ENCODE measurements at regions not wholly inside any gene's neighbourhood (a gene's known extent, or its start where the extent isn't known, plus 50 kb on each side); places are given as distances from the start of the nearest gene placed in this dataset.

DNA sequence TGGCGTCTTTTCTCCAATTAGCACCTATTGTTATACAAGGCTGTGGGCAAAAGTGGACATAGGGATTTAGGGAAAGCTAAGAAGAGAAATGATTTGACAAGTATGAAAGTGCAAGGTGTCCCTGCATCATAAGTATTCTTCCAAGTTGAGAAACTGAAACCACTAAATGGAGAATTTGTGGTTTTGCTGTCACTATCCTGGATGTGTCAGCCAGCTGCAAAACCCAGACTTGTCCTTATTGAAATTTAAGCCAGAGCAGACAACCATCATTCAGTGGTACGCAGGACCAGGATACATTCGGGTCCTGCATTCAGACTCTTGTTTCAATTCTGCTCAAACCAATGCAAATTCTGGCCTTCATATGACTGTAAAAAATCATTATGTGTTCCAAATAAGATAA, 384.8 kb upstream of the TGFBR2 start:
- no peak for DNase-seq (ENCODE audit: low read depth)

DNA sequence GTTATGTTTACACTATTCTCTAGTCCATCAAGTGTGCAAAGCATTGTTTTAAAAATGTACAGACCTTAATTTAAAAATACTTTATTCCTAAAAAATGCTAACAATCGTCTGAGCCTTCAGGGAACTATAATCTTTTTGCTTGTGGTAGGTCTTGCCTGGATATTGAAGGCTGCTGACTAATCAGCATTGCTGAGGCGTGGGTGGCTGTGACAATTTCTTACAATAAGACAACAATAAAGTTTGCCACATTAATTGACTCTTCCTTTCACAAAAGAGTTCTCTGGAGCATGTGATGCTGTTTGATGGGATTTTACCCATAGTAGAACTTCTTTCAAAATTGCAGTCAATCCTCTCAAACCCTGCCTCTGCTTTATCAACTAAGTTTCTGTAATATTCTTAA, 384.0 kb upstream of the TGFBR2 start:
- no peak for DNase-seq (ENCODE audit: low read depth)

DNA sequence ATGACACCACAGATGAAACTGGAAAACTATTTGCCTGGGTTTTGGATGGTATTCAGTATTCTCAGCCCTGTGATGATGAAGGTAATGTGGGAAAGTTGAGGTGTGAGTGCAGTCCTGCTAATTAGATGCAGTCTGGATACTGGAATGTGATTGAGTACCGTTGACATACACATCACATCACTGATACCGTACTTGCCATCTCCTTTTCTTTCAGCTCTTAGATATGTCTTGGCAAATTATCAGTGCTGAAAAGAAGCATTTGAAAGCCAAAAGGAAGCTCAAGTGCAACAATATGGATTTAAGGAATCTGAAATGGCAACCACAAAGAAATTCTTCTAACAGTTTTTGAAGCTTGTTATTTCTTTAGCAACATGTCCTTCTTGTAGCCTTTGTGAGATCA, 381.4 kb upstream of the TGFBR2 start:
- DNase-seq (ENCODE audit: low read depth), result no peak

DNA sequence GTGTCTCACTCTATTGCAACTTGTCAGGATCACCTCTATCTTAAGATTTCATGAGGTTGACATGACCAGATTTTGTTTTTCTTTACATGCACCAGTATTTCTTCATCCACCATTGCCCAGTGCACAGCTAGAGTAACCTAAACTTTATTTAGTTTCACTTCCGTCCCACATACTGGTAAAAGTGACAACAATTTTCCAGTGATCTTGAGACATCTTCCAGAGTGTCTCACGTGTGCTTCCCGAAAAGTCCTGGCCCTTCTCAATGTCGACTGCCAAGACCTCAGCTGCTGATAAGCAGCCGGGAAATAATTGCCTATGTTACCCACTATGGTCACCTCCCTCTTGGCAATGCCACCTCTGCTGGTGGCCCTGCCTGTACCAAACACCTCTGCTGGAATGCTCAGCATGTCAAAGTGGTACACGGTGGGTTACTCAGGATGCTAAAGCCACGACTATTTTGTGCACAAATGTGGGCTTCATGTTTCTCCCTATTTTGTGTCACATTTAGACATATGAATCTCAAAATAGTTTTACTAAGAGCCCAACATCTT, 379.7 kb upstream of the TGFBR2 start:
- no peak for DNase-seq (ENCODE audit: low read depth)

DNA sequence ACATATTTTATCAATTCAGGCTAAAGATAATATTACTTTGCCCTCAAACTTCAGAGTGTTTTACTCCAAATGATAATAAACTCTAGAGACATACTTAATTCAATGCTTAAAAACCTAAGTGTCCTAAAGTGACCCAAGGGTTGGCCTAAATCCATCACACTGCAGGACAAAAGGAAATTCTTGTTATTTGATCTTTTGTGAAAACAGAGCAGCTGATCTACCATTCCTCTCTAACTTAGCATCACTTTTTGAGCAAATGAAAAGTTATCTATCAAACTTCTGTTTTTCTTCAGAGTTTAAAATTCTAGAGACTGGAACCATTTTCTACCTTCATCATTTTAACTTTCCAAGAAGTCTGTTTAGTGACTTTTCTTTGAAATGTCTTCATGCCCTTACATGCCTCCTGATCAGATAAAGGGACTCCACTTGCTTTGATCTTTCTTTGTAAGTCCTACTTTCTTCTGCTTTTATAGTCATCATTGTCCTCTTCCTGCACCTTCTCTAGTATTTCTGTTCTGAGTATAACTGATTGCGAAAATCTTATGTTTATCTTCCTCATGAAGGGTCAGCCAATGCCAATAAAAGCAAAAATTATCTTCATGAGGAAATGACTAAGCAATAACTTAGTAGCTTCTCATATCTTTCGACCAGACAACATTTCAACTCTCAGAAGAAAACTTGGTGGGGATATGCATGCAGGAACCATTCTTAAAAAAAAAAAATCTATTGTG, 378.7 kb upstream of the TGFBR2 start:
- DNase-seq (ENCODE audit: low read depth), result no peak

DNA sequence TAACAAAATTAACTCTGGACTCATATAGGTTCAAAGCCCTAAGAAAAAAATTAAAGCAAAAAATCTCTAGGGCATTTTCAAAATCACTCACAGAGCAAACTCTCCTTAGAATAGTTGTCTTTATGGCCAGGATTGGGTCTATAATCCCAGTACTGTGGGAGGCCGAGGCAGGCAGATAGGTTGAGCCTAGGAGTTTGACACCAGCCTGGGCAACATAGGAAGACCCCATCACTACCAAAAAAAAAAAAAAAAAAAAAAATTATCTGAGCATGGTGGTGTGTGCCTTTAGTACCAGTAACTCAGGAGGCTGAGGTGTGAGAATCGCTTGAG, 378.1 kb upstream of the TGFBR2 start:
- no peak for DNase-seq (ENCODE audit: low read depth)

DNA sequence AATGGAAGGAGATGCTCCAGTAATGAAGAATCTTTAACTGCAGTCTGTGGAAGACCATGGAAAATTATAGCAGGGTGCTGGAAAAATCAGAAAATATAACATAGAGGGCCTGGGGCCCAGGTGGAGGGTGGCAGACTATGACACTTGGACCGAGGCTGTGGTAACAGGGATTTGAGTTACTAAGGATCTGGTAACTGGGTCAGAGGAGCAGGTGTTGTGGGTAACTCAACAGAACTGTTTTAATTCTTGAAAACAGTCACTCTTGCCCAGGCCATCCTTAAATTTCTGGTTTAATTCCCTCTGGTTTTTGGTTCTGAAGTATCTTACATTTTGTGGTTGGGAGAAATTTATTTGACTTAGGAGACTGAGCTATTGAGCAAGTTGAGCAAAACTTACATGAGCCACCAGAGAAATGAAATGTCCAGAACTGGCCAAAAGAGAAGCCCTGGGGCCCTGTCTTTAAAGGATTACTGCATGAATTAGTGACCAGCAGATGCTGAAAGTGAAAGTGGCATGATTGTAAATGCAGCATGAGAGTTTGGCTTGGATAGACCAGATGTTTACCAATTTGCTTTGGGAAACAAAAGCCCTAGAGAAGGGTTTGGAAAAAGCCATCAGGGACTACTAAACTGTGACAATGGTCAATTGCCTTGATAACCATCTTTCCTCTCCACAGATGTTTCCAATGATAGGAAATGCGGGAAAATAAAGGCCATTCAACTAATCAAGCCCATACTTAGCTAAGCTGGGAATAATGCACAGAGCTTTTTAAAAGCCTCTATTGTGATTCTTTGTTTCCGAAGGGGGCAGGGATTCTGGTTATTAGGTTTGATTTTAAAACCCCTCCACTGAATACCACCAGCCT, 374.9 kb upstream of the TGFBR2 start:
- no peak for DNase-seq (ENCODE audit: low read depth)

DNA sequence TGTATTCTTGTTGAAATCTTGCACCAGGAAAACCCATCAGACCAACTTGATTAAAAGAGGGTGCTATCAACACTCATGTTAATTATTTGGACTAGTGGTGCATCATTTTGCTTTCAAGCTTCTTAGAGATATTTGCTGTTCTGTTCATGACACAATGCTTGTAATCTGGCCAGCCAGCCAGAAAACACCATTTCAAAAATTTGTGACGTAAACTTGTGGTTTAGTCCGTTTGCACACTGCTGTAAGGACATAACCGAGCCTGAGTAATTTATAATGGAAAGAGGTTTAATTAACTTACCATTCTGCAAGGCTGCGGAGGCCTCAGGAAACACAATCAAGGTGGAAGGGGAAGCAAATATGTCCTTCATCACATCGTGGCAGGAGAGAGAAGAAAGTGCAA, 374.3 kb upstream of the TGFBR2 start:
- no peak for DNase-seq (ENCODE audit: low read depth)

DNA sequence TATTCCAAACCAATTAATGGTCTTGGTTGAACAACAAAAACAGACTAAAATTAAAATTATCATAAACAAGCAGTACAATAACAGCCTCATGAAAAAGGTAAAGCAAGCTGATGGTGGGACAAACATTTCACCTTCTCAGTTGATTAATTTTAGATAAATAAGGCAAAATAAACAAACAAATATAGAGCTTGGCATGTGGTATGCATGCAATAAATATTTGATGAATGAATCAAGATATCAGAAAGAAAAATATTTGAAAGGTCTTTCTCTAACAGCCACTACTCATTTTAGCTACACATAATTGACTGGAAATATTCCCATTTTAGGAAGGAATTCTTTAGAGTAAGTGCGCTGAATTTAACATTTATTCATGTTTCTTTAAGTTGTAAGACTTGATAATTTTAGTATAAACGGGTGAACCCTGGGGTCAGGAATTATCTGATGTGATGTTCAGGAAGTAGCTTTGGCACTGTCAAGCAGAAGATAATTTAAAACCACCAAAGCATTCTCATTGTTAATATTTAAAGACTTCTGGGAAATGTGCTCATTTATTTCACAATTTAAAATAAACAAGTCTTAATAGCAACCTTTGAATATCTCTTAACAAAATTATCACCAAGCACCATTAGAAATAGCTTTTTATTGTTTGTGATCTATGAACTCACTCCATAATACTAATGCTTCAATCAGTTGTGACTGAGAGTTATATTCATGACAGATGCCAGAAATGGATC, 372.3 kb upstream of the TGFBR2 start:
- no peak for DNase-seq (ENCODE audit: low read depth)

DNA sequence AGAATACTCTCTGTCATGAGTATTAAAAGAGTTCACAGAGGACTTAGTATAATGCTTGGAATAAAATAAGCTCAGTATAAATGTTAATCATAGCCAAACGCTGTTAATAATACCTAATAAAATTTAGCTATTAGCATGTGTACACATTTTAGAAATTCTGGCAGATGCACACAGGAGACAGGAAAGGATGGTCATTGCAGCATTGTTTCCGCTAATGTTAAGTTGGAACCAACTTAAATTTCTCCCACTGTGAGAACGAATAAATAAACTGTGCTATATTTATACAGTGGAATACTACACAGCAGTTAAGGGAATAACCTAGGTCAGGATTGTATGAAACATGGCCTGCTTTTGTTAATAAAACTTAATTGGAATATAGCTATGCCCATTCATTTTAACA, 370.4 kb upstream of the TGFBR2 start:
- no peak for DNase-seq (ENCODE audit: low read depth)

DNA sequence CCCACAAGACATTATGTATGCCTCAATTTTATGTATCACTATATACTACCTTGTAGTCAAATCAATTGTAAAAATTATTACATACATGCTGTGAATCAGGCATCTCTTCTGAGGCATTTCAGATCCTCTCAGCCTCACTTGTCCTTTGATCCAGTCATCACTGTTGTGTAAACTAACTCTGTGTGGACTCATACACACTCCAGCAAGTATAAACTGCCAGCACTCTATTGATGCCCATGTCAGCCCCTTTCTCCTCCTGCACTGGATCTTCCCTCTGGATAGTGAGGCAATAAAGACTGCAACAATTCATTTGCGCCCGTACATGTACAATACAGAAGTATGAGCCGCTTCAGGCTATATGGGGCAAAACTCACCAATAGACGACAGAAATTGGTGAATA, 364.7 kb upstream of the TGFBR2 start:
- DNase-seq (ENCODE audit: low read depth), result no peak

DNA sequence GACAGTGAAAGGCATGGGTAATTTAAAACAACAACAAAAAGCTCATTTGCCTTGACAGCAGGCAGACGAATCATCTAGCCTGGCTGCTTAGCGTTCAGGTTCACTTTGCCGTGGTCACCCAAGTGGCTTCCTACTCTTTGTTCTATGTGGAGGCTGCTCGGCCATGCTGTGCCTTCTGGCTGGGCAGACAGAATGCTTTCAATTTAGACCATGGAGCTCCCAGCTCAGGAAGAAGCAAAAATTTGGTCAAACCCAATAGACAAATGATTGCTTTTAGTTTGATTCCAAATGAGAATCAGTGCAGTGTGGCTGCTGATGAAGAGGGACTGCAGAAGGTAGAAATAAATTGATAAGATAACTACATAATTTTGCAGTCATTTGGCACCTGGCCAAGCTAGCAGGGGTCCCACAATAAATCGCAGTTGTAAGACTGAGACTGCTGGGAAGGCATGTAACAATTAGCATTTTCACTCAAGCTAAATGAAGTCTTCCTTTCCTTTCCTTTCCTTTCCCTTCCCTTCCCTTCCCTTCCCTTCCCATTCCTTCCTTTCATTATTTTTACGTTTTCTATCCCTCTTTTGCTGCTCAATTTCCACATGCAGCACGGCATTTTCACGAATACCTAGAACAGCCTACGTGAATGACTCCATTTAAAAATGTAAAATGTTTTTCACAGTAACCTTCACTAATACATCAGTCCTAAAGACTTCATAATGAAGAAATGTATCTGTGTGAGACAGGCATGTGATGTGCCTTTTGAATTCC, 360.4 kb upstream of the TGFBR2 start:
- no peak for DNase-seq (ENCODE audit: low read depth)

DNA sequence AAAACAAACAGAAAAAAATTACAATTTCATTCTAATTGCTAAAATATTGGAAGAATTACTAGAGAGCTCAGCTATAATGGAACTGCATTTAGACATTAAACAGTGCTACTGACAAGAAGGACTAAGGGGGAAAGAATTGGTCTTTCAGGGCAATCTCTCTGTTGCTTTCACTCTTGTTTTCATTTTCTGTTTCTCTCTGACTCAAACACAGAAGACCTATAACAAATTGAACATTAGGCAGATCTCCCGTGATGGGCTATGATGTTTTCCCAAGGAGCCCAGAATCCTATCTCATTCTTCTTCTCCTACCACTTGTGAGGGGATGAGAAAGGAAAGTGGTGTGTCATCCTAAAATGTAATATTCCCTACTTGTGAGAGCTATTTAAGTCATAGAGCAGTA, 358.0 kb upstream of the TGFBR2 start:
- no peak for DNase-seq (ENCODE audit: low read depth)

DNA sequence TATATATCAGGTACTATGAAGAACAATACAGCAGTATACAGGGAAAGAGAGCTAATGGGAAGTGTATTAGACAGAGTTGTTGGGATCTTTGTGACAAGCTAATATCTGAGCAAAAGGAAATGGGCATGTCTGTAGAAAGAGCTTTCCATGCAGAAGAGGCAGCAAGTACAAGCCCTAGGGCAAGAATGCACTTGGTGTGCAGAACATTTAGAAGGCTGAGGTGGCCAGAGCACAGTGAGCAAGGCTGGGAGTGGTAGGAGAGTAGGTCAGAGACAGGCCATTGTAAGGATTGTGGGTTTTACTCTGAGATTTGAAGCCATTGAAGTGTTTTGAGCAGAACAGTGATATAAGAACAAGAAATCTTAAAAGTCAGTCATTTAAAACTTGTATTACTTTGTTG, 353.9 kb upstream of the TGFBR2 start:
- no peak for DNase-seq (ENCODE audit: low read depth)

DNA sequence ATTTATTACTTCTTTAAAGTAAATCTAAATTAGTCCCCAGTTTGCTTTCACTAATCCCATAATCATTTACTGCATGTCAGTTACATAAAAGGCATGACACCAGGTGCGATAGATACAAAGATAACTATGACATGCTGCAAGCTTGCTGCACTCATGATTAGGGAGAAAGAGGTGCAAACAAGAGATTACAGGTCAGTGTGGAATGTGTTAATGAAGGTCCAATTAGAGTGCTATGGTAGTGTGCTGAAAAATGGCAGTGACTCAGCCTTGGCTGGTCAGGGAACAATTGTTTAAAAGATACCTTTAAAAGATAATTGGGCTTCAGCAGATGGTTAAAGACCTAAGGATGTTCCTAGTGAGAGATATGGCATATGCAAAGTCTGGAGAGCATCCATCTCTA, 352.6 kb upstream of the TGFBR2 start:
- DNase-seq (ENCODE audit: low read depth), result no peak

DNA sequence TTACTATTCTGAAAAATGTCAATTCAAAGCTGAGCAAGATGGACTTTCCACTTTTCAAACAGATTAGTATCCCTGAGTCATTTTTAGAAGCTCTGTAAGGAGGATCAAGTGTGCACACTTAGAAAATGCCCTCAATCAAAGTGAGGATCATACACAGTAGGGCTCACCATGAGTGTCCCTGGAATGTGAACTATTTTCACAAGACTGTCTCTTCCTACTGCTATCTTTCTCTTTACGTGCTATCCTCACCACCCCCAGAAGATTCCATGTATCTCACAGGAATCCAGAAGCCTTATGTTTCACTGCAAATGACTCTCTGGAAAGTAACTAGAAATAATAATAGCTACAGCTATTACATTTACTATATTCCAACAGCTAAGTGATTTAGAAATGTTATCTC, 349.9 kb upstream of the TGFBR2 start:
- no peak for DNase-seq (ENCODE audit: low read depth)

DNA sequence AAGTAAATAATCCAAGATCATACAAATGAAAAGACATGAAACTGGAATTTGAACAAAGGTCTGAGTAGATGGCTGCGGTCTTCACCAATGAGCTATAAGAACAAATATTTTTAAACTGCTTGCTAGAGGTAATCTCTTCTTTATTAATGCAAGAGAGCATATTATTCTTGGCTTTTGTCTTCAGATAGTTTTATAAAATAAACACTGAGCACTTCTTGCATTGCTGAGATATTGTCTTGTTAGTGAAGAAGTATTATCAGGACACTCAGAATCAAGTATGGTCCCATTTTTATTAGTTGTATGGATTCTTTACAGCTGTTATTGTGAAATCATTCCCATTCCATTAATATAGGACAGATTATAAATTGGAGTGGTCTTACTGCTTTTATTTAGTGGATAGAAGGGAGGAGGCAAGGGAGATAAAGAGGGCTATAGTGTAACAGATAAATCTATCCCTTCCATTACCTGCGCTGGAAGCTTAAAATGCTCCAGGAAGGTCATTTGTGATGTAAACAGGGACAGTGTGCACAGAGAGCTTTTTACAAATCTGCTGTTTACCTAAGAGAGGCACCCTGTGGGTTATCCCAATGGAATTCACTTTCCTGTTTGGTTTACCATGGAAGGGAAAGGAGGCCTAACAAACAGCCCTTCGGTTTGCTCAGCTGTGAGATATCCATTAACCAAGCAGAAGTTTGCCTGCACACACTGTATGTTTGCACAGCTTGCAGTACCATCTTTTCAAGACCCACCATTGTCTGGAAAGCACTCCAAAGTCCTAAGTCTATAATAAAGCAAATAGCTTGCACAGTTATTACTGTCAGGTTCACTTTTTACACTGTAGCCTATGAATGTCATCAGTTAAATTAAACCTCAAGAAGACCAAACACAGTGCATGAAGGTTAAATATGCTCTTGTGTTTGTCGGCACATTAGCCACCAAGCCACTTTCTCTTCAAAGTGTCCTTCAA, 347.7 kb upstream of the TGFBR2 start:
- DNase-seq (ENCODE audit: low read depth), result no peak

DNA sequence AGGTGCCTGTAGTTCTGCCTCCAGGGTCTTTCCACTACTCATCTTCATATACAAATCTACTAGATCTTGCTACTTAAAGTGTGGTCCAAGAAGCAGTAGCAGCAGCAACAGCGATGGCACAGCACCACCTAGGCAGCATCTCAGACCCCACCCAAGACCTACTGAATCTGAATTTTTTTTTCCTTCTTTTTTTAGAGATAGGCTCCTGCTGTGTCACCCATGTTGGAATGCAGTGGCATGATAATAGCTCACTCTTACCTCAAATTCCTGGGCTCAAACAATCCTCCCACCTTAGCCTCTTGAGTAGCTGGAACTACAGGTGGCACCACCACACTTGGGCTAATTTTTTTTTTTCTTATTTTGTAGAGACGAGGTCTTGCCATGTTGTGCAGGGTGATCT, 346.7 kb upstream of the TGFBR2 start:
- no peak for DNase-seq (ENCODE audit: low read depth)

DNA sequence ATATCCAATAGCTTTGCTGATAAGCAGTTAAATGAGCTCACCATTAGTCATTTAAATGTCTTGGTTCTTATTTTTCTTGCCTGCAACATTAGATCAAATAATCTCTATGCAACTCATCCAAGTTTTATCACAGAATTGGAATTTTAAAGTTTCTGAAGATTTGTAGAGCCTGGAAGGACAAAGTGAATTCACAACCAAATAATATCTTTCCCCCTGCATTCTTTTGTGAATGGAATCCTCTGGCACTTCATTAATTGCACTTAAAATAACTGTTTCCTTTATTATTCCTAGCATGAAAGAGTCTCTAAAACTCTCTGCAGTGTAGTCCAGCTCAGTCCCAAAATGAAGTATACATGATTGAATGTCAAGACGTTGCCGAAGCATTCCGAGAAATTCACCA, 345.6 kb upstream of the TGFBR2 start:
- DNase-seq (ENCODE audit: low read depth), result no peak

DNA sequence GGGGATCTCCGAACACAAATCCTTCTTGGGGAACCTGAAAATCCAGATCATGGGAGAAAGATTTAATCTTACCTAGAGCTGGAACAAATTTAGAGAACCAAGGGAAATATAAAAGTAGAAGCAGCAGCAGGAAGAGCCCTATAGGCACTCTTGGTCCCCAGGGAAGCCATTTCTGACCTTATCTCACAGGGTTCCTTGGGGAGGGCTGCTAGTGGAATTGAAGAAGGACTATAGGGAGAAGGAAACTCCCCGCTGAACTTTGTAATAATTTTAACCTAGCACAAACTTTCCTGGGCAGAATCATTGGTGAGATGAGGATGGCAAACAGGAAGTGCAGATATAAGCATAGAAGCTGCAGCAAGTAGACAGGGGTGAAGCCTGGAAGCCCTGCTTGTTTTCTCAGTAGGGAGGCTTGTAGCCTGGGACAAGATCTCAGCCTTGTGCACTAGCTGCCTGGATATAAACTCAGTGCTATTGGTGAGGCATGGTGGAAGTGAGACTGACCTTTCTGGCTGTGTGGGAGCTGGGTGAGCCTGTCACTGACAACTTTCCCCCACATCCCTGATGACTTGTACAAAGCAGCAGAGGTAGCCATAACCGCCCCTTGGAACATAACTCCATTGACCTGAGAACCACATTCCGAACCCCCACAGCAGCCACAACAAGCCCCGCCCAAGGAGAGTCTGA, 343.0 kb upstream of the TGFBR2 start:
- no peak for DNase-seq (ENCODE audit: low read depth)

Measured in stimulated activated CD8-positive, alpha-beta memory T cell treated with anti-CD3 and anti-CD28 coated beads, Interleukin-15, amount 100 ng/mL, for 24 hours (primary cell).